ENCODE measurements at regions not wholly inside any gene's neighbourhood (a gene's known extent, or its start where the extent isn't known, plus 50 kb on each side); places are given as distances from the start of the nearest gene placed in this dataset.

DNA sequence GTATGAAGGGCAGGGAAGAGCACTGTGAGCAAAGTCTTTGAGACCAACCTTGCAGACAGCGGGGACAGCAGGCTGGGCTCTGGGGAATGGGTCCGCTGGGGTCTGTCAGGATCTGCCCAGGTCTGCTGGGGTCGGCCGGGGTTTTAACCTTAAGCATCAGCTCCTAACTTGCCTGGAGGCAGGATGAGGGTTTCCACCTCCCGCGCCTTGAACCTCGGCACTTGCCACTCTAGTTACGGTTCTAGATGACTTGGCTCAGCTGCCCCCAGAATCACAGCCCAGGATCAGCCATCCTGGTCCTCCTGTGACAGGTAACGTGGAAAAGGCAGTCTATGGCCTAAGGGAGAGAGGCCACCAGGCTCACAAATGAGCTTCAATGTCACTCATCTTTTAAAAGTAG lies 50.4 kb upstream of the CACUL1 start:
- DNase-seq (ENCODE audit: low read depth, low spot score) (no peak), ATAC-seq (no peak)
- RAD21 ChIA-PET (ENCODE audit: low non-redundant PET in 1 of 2, low total read pairs in 2 of 2, uncharacterized antibody in 2 of 2, unreplicated experiment in 2 of 2), result interaction anchor here in 1 of 2 experiments (0.6 kb wide), 1 partner anchor 237 kb away, joined by 7 read pairs; no protein-coding TSS in a partner anchor
- H3K4me3 ChIP-seq (replicated peaks in 1 of 2; ENCODE audit: low read depth in 1 of 2, low read length in 2 of 2), result no peak overlapping the region
- no TSS peak for BruUV-seq (replicated peaks)
- POLR2A ChIA-PET, result no interaction called here
- H2AFZ ChIP-seq (ENCODE audit: low read depth, low read length, poor library complexity, severe bottlenecking), result no peak overlapping the region
- intact Hi-C loops (cut with micrococcal nuclease), result loop anchor here (10.0 kb wide), 1 partner anchor 210 kb away; the partner anchor contains the start of gene PRLHR
- H3K4me1 ChIP-seq (ENCODE audit: control insufficient read depth in 1 of 2, insufficient read depth in 2 of 2, low read length in 2 of 2), result peaks cover 0 to 26% of the 10 kb centered on the region in 2 experiments; a peak in 2 of 4 replicates
- no peaks in the 10 kb centered on the region for H4K20me1 ChIP-seq (ENCODE audit: insufficient read depth)
- no peak for TF ChIP-seq SIN3A (IDR thresholded peaks at IDR 0.05; ENCODE audit: low read depth)
- TF ChIP-seq, protein P1, sequence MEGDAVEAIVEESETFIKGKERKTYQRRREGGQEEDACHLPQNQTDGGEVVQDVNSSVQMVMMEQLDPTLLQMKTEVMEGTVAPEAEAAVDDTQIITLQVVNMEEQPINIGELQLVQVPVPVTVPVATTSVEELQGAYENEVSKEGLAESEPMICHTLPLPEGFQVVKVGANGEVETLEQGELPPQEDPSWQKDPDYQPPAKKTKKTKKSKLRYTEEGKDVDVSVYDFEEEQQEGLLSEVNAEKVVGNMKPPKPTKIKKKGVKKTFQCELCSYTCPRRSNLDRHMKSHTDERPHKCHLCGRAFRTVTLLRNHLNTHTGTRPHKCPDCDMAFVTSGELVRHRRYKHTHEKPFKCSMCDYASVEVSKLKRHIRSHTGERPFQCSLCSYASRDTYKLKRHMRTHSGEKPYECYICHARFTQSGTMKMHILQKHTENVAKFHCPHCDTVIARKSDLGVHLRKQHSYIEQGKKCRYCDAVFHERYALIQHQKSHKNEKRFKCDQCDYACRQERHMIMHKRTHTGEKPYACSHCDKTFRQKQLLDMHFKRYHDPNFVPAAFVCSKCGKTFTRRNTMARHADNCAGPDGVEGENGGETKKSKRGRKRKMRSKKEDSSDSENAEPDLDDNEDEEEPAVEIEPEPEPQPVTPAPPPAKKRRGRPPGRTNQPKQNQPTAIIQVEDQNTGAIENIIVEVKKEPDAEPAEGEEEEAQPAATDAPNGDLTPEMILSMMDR (IDR thresholded peaks at IDR 0.05 in 2 of 3, conservative IDR thresholded peaks at IDR 0.05 in 1 of 3; ENCODE audit: borderline replicate concordance in 1 of 3, insufficient read depth in 1 of 3, low read depth in 2 of 3, low read length in 2 of 3), result no peak
- TF ChIP-seq EGR1 (IDR thresholded peaks at IDR 0.05; ENCODE audit: low read depth), result no peak
- TF ChIP-seq, protein P2, sequence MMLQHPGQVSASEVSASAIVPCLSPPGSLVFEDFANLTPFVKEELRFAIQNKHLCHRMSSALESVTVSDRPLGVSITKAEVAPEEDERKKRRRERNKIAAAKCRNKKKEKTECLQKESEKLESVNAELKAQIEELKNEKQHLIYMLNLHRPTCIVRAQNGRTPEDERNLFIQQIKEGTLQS (IDR thresholded peaks at IDR 0.05), result no peak
- no peak for TF ChIP-seq SP1 (IDR thresholded peaks at IDR 0.05; ENCODE audit: low read depth)
- H3K36me3 ChIP-seq (ENCODE audit: control insufficient read depth in 1 of 2, insufficient read depth in 2 of 2, low read length in 2 of 2), result no peaks in the 10 kb centered on the region
- H3K9me3 ChIP-seq (ENCODE audit: control insufficient read depth in 1 of 2, insufficient read depth in 1 of 2, low read depth in 1 of 2, low read length in 2 of 2), result no peaks in the 10 kb centered on the region
- no peak overlapping the region for H3K9ac ChIP-seq (ENCODE audit: low read length)
- H3K4me2 ChIP-seq (ENCODE audit: low read length), result no peak overlapping the region
- no peaks in the 10 kb centered on the region for H3K79me2 ChIP-seq (ENCODE audit: insufficient read depth, low read length)
- no peaks in the 10 kb centered on the region for H3K27me3 ChIP-seq (ENCODE audit: insufficient read depth, low read length)
- no peak overlapping the region for H3K27ac ChIP-seq (ENCODE audit: low read depth, low read length)
- CTCF ChIA-PET, result interaction anchor here (1.5 kb wide), 1 partner anchor 31 kb away, joined by 3 read pairs; no protein-coding TSS in a partner anchor
- H3K9me2 ChIP-seq (ENCODE audit: insufficient read depth), result no peaks in the 10 kb centered on the region

DNA sequence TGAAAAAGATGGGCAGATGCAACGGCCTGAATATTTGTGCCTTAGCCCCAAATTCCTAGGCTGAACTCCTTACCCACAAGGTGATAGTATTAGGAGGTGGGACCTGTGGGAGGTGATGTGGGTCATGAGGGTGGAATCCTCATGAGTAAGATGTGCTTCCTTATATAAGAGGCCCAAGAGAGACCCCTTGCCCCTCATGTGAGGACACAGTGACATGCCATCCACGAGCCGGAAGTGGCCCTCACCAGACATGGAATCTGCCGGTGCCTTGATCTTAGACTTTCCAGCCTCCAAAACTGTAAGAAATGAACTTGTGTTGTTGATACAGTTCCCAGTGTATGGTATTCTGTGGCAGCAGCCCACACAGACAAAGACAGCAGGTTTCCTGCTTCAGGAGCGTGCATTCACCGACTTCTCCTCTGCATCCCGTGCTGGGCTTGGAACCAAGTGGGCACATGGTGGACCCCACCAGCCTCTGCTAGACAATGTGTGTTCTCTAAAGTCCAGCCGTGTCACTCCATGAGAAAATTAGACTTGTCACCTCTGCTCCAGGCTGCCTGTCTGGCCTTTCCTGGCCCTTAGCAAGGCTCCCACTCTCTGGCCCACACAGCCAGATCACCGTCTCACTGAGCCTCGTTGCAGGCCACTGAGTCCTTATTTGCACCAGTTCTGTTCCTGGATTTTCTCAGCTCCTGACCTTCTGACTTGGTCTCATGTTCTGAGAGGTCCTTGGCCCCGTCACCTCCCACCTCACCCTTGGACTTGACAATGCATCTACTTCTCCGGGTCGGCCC lies 52.9 kb upstream of the CACUL1 start:
- RAD21 ChIA-PET (ENCODE audit: low non-redundant PET in 1 of 2, low total read pairs in 2 of 2, uncharacterized antibody in 2 of 2, unreplicated experiment in 2 of 2), result no interaction called here

More for the DNA sequence above, 52.9 kb upstream of the CACUL1 start:
- H3K9ac ChIP-seq (ENCODE audit: low read length), result no peak overlapping the region
- DNase-seq (ENCODE audit: low read depth, low spot score), result no peak
- no peaks in the 10 kb centered on the region for H3K9me3 ChIP-seq (ENCODE audit: control insufficient read depth in 1 of 2, insufficient read depth in 1 of 2, low read depth in 1 of 2, low read length in 2 of 2)
- intact Hi-C loops (cut with micrococcal nuclease), result loop anchor here (10.0 kb wide), 1 partner anchor 213 kb away; the partner anchor contains the start of gene PRLHR
- H3K4me1 ChIP-seq (ENCODE audit: control insufficient read depth in 1 of 2, insufficient read depth in 2 of 2, low read length in 2 of 2), result peaks cover 0 to 18% of the 10 kb centered on the region in 2 experiments; a peak in 2 of 4 replicates
- H3K36me3 ChIP-seq (ENCODE audit: control insufficient read depth in 1 of 2, insufficient read depth in 2 of 2, low read length in 2 of 2), result no peaks in the 10 kb centered on the region
- no peak overlapping the region for H2AFZ ChIP-seq (ENCODE audit: low read depth, low read length, poor library complexity, severe bottlenecking)
- CTCF ChIA-PET, result no interaction called here
- TF ChIP-seq, protein P1 (IDR thresholded peaks at IDR 0.05 in 2 of 3, conservative IDR thresholded peaks at IDR 0.05 in 1 of 3; ENCODE audit: borderline replicate concordance in 1 of 3, insufficient read depth in 1 of 3, low read depth in 2 of 3, low read length in 2 of 3), result no peak
- no peak for TF ChIP-seq EZH2phosphoT487 (IDR thresholded peaks at IDR 0.05; ENCODE audit: borderline replicate concordance)
- TF ChIP-seq CEBPB (IDR thresholded peaks at IDR 0.05; ENCODE audit: low read depth), result no peak
- TF ChIP-seq POLR2AphosphoS5 (IDR thresholded peaks at IDR 0.05; ENCODE audit: low read depth, low read length), result no peak
- H3K27me3 ChIP-seq (ENCODE audit: insufficient read depth, low read length), result no peaks in the 10 kb centered on the region
- no TSS peak for BruUV-seq (replicated peaks)
- no peak overlapping the region for H3K27ac ChIP-seq (ENCODE audit: low read depth, low read length)
- no peak for ATAC-seq
- no peak overlapping the region for H3K4me3 ChIP-seq (replicated peaks in 1 of 2; ENCODE audit: low read depth in 1 of 2, low read length in 2 of 2)
- no peaks in the 10 kb centered on the region for H3K79me2 ChIP-seq (ENCODE audit: insufficient read depth, low read length)
- POLR2A ChIA-PET, result no interaction called here
- H3K9me2 ChIP-seq (ENCODE audit: insufficient read depth), result no peaks in the 10 kb centered on the region
- no peak overlapping the region for H3K4me2 ChIP-seq (ENCODE audit: low read length)
- no peaks in the 10 kb centered on the region for H4K20me1 ChIP-seq (ENCODE audit: insufficient read depth)

Data from HCT116 (cell line).